Body of pancreas (tissue), 4 donors: ENCODE measurements at regions not wholly inside any gene's neighbourhood (a gene's known extent, or its start where the extent isn't known, plus 50 kb on each side); places are given as distances from the start of the nearest gene placed in this dataset.

Source experiments
- POLR2A ChIP-seq, 3 donors: fragments of 450-650 bp; IDR thresholded peaks; one replicate each; pipeline ENCODE4 v1.6.1; 2016; ENCODE audit warnings: antibody characterized with exemption in 3 of 3, mild to moderate bottlenecking in 2 of 3
- TF ChIP-seq, protein P1 (sequence below), 7 experiments: fragments of 450-650 bp in 4 of 7; fragments of 200-600 bp in 3 of 7; sonication (generic) in 3 of 7; IDR thresholded peaks; one replicate each; pipeline ENCODE4 v1.5.1; 2016 to 2019; ENCODE audit warnings: antibody characterized with exemption in 7 of 7

GRCh38 chr9:86804011-86804410 lies 143.3 kb downstream of the GAS1 start:
- TF ChIP-seq, protein P1, sequence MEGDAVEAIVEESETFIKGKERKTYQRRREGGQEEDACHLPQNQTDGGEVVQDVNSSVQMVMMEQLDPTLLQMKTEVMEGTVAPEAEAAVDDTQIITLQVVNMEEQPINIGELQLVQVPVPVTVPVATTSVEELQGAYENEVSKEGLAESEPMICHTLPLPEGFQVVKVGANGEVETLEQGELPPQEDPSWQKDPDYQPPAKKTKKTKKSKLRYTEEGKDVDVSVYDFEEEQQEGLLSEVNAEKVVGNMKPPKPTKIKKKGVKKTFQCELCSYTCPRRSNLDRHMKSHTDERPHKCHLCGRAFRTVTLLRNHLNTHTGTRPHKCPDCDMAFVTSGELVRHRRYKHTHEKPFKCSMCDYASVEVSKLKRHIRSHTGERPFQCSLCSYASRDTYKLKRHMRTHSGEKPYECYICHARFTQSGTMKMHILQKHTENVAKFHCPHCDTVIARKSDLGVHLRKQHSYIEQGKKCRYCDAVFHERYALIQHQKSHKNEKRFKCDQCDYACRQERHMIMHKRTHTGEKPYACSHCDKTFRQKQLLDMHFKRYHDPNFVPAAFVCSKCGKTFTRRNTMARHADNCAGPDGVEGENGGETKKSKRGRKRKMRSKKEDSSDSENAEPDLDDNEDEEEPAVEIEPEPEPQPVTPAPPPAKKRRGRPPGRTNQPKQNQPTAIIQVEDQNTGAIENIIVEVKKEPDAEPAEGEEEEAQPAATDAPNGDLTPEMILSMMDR (IDR thresholded peaks at IDR 0.05) = no peak
- no peak for TF ChIP-seq POLR2A (IDR thresholded peaks at IDR 0.05)
